ENCODE measurements at regions not wholly inside any gene's neighbourhood (a gene's known extent, or its start where the extent isn't known, plus 50 kb on each side); places are given as distances from the start of the nearest gene placed in this dataset.

DNA sequence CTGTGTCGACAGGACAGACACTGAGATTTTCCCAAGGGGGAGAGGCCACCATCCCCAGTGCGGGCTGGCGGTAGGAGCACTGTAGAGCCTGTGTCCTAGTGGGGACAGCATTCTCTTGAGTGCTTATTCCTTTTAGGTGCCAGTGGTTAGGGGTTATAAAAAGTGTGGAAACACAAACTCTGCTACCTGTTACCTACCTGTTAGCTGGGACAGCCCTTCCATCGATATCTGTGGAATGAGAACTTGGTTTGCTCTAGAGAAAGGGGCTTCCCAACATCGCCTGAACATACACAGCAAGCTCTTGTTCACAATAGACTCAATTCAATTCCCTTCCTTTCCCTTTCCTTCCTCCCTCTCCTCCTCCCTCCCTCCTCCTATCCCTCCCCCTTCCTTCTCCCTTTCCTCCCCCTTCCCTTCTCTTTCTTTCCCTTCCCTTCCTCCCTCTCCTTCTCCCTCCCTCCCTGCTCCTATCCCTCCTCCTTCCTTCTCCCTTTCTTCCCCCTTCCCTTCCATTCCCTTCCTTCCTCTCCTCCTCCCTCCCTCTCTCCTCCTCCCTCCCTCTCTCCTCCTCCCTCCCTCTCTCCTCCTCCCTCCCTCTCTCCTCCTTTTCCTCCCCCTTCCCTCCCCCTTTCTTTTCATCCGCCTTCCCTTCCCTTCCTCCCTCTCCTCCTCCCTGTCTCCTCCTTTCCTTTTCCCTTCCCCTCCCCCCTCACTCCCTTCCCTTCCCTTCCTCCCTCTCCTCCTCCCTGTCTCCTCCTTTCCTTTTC is 188.5 kb downstream of the URI1 start:
- TF ChIP-seq CTCF (IDR thresholded peaks at IDR 0.05; ENCODE audit: control extremely low read depth in 1 of 3, insufficient read depth in 1 of 3, low read depth in 1 of 3, low read length in 3 of 3) (no peak), POLR2A (IDR thresholded peaks at IDR 0.05; ENCODE audit: control extremely low read depth in 1 of 2, low read depth in 2 of 2, low read length in 2 of 2) (no peak), EP300 (IDR thresholded peaks at IDR 0.05; ENCODE audit: borderline replicate concordance in 1 of 2, low read depth in 2 of 2, low read length in 2 of 2) (no peak), POLR2AphosphoS5 (IDR thresholded peaks at IDR 0.05; ENCODE audit: low read depth, low read length) (no peak), USF2 (IDR thresholded peaks at IDR 0.05; ENCODE audit: low read length) (no peak), MAX (IDR thresholded peaks at IDR 0.05) (no peak), EZH2 (IDR thresholded peaks at IDR 0.05; ENCODE audit: low read depth, low read length, severe bottlenecking) (no peak), EGR1 (IDR thresholded peaks at IDR 0.05; ENCODE audit: borderline replicate concordance, low read depth, low read length) (no peak), ATF3 (IDR thresholded peaks at IDR 0.05; ENCODE audit: insufficient read depth, low read depth, low read length) (no peak), KDM5A (IDR thresholded peaks at IDR 0.05; ENCODE audit: low read length) (no peak), CREB1 (IDR thresholded peaks at IDR 0.05) (no peak), MAFK (IDR thresholded peaks at IDR 0.05; ENCODE audit: low read depth, low read length) (no peak), KDM1A (IDR thresholded peaks at IDR 0.05; ENCODE audit: borderline replicate concordance, low read length) (no peak), RFX5 (IDR thresholded peaks at IDR 0.05; ENCODE audit: borderline replicate concordance, low read depth, low read length) (no peak)

All from H1 (cell line).